Motor neuron (in vitro differentiated cells): ENCODE measurements at regions not wholly inside any gene's neighbourhood (a gene's known extent, or its start where the extent isn't known, plus 50 kb on each side); places are given as distances from the start of the nearest gene placed in this dataset.

Experiments used
- ATAC-seq, 8 experiments: fragments of 200-7000 bp; cut with Tn5 transposase; replicated peaks in 6 of 8; 2 replicates each; pipeline ENCODE4 v1.8.0; 2021; ENCODE audit warnings: mild to moderate bottlenecking in 8 of 8, moderate library complexity in 8 of 8
- H3K27ac ChIP-seq, 2 donors: fragments of 250-450 bp; sonication (Bioruptor Pico); 2 replicates each; pipeline ENCODE4 v1.9.0; 2021; ENCODE audit warnings: antibody characterized with exemption in 2 of 2, mild to moderate bottlenecking in 2 of 2, moderate library complexity in 1 of 2
- H3K4me1 ChIP-seq, 2 donors: fragments of 250-450 bp; sonication (Bioruptor Pico); replicated peaks in 1 of 2; 2 replicates each; pipeline ENCODE4 v1.6.1; 2021; ENCODE audit warnings: antibody characterized with exemption in 2 of 2, mild to moderate bottlenecking in 2 of 2, moderate library complexity in 1 of 2
- H3K4me3 ChIP-seq, 5 donors: fragments of 250-450 bp; sonication (Bioruptor Pico); 2 replicates each; pipeline ENCODE4 v1.9.0; 2021; ENCODE audit warnings: antibody characterized with exemption in 5 of 5, mild to moderate bottlenecking in 5 of 5, moderate library complexity in 4 of 5
- WGBS, 10 experiments: fragments of 450-650 bp; shearing (Covaris generic); methylation state at CpG; one replicate each; pipeline ENCODE4 v1.0.0; 2022; 5-methylcytosine and 5-hydroxymethylcytosine counted together
- in situ Hi-C, 9 experiments: fragments of 400-800 bp; cut with MboI; loops; one replicate each; pipeline ENCODE4 v1.15.0; 2021; ENCODE audit warnings: low sequenced_read_pairs in 9 of 9, low pct_unique_long_range_greater_than_20kb in 2 of 9; ENCODE audit not compliant: unreplicated experiment in 9 of 9

GRCh38 chr6:155521719-155522118 lies 66.1 kb upstream of the NOX3 start:
- peaks cover 15 to 26% of the 10 kb centered on the region in 2 donors for H3K4me1 ChIP-seq
- no peak overlapping the region for H3K27ac ChIP-seq
- peak in 1 of 8 experiments; percentile 99 for ATAC-seq
- H3K4me3 ChIP-seq, result no peak overlapping the region
- in situ Hi-C loops, result no loop called here

GRCh38 chr6:155520078-155520477 lies 64.4 kb upstream of the NOX3 start:
- Histone ChIP-seq H3K4me1 (peaks cover 15 to 26% of the 10 kb centered on the region in 2 donors), H3K27ac (no peak overlapping the region), H3K4me3 (no peak overlapping the region)
- 65 to 100% (median 91%) methylated on average over 1 to 2 of the region's 2 CpGs; no CpG with 5 or more reads in 4 of the 10 experiments for WGBS, 10 experiments
- no peak for ATAC-seq
- in situ Hi-C loops, result no loop called here

- 0 to 33% (median 14%) methylated on average over 1 of the region's 1 CpG; no CpG with 5 or more reads in 5 of the 10 experiments for WGBS, 10 experiments
- in situ Hi-C loops, result no loop called here
- no peak for ATAC-seq
- Histone ChIP-seq H3K4me3 (no peak overlapping the region), H3K4me1 (peaks cover 15 to 26% of the 10 kb centered on the region in 2 donors), H3K27ac (no peak overlapping the region)
Measured at GRCh38 chr6:155519176-155519738, 63.6 kb upstream of the NOX3 start.

- whole genome bisulfite sequencing, 10 experiments, result 17 to 100% (median 92%) methylated on average over 1 to 8 of the region's 8 CpGs; no CpG with 5 or more reads in 1 of the 10 experiments
- H3K4me1 ChIP-seq, result peaks cover 15 to 19% of the 10 kb centered on the region in 2 donors
- in situ Hi-C loops, result no loop called here
- no peak overlapping the region for H3K27ac ChIP-seq
- H3K4me3 ChIP-seq, result no peak overlapping the region
- ATAC-seq, result no peak
Measured at GRCh38 chr6:155517294-155517693, 61.7 kb upstream of the NOX3 start.

GRCh38 chr6:155510879-155511278 lies 55.2 kb upstream of the NOX3 start:
- Histone ChIP-seq H3K27ac (no peak overlapping the region), H3K4me3 (no peak overlapping the region), H3K4me1 (no peaks in the 10 kb centered on the region)
- in situ Hi-C loops, result no loop called here
- WGBS, 10 experiments, result 33 to 100% (median 90%) methylated on average over 1 of the region's 1 CpG; no CpG with 5 or more reads in 2 of the 10 experiments
- no peak for ATAC-seq

- WGBS, 10 experiments, result 0 to 100% (median 67%) methylated on average over 1 to 2 of the region's 2 CpGs; no CpG with 5 or more reads in 2 of the 10 experiments
- no peak overlapping the region for H3K4me3 ChIP-seq
- H3K27ac ChIP-seq, result no peak overlapping the region
- in situ Hi-C loops, result no loop called here
- no peak for ATAC-seq
- H3K4me1 ChIP-seq, result no peaks in the 10 kb centered on the region
Measured at GRCh38 chr6:155509743-155510475, 54.3 kb upstream of the NOX3 start.

GRCh38 chr6:155505608-155505989 lies 50.0 kb upstream of the NOX3 start:
- peak in 2 of 8 experiments; percentile 40 to 42 for ATAC-seq
- Histone ChIP-seq H3K4me1 (no peaks in the 10 kb centered on the region), H3K4me3 (no peak overlapping the region), H3K27ac (no peak overlapping the region)
- 26 to 100% (median 59%) methylated on average over 1 to 2 of the region's 2 CpGs; no CpG with 5 or more reads in 4 of the 10 experiments for WGBS, 10 experiments
- in situ Hi-C loops, result no loop called here
